HCEC 1CT (cell line): ENCODE measurements at regions not wholly inside any gene's neighbourhood (a gene's known extent, or its start where the extent isn't known, plus 50 kb on each side); places are given as distances from the start of the nearest gene placed in this dataset.
"Not testable (repeated sequence)": the region's sequence is repeated elsewhere in the genome, so short reads cannot be mapped to it uniquely, and the experiment has no call there.

Source experiments
- DNase-seq: peaks from one replicate; pipeline ENCODE4 v3.0.0-alpha.2; 2017

DNA sequence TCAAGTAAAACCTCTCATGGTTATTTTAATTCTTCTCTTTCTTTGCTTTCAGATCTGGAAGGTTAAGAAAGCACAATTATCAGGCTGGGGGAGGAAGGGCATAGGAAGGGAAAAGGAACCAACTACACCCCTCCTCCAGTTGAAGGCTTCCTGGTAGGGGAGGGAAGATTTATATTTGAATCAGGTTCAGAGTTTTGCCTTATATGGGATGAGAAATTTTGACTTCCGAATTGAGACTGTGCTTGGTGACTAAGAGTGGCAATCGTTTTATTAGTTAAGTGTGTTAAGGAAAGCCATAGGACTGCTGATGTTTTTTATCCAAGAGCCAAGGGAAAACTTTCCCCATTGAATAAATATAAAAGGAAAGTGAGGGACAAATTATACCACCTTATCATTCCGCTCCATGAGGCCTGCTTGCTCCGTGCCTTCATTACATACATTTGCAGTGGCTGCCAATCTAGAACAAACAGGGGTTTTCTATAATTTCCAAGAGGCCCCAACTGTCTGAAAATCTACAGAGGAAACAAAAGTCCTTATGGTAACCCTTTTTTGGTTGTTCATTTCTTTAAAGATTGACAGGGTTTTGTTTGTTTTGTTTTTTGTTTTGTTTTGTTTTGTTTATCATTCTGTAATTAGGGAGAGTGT, 115.7 kb upstream of the EPB41L4A start:
- no peak for DNase-seq

DNA sequence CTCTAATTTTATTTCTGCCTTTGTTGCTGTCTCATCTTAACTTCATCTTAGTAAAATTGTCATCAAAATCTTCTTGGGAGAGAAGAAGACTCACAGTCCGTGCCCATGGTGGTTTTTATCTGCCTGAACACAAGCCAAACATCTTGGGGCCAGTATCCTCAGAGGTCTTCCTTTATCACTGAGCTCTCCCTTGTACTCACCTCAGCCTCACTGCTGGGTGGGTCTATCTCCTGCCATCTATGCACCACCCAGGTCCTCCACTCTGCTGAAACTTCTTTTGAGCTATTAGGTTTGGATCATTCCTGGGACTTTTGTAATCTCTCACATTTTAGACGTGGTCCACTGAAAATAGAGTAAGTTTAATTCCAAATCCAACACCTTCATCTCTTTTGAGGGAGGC, 116.3 kb upstream of the EPB41L4A start:
- DNase-seq = no peak

- not testable (repeated sequence) for DNase-seq
Measured at GRCh38 chr5:112544558-112544957, 125.5 kb upstream of the EPB41L4A start.

- no peak for DNase-seq
Measured at GRCh38 chr5:112546946-112547592, 128.0 kb upstream of the EPB41L4A start.

GRCh38 chr5:112548246-112548881, 129.3 kb upstream of the EPB41L4A start:
- peak; percentile 9 for DNase-seq

DNA sequence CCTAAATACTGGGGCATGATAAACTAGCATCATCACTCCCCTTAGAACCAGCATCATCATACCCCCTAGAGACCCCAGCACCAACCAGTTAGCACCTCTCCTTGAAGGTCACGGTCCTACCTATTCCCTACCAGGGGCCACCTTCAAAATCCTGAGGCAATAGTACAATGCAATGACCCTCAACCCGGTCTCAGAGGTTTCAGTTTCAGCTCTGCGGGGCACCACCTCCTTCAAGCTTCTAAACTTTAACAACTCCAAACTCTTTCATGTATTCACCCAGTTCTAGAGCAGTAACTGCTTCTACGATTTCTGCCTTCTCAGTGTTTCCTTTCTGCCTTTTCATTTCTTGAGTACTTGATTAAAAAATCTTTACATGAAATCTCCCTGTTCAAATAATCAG, 130.1 kb upstream of the EPB41L4A start:
- no peak for DNase-seq

DNA sequence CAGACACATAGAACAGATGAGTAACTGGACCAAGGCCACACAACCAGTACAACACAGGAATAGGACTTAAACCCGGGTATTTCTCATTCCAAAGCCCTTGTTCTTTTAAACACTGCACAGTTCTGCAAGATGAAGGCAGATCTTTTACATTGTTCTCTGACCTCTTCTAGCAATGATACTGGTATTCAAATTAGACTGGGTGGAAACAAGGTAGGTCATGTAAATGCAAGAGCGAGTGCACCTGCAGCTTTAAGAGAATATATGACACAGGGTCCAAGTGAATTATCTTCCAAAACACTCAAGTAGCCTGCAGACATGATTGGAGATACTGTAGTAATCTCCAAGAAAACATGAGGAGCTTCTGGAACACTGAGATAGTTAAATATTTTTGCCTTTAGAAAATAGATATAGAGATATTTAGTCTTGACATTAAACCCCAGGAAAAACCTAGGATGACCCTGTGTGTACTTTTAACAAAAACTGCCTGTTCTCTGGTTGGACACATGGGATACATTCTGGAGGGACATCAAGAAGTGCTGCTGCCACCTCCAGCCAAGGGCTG, 130.6 kb upstream of the EPB41L4A start:
- DNase-seq = no peak

DNA sequence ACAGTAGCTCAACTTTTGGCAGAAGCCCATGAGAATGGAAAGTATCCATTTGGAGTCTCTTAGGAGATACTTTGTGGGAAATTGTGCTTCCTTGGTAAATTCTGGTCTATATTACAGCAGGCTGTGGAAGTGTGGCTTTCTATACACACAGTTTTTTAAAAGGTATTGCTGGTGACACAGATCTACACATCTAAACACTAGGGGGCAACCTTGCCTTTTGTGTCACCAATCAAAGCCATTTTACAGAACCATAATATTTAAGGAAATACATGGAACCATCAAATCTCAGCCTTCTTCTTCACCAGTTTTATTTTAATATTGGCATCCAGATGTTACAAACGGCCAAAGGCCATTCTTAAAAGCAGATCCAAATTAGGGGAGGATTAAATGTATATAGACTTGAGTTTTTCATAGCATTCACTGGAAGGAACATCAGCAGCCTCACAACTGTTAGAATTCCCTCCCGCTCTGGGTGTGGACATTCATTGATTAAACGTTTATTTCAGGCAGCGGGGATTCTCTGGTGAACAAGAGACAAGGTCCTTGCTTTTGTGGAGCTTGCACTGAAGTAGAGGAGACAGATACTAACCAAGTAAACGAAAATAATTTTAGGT, 132.4 kb upstream of the EPB41L4A start:
- DNase-seq = peak; percentile 60

- DNase-seq = no peak
Measured at GRCh38 chr5:112552216-112552615, 133.1 kb upstream of the EPB41L4A start.

- DNase-seq = no peak
Measured at GRCh38 chr5:112552791-112553190, 133.7 kb upstream of the EPB41L4A start.

DNA sequence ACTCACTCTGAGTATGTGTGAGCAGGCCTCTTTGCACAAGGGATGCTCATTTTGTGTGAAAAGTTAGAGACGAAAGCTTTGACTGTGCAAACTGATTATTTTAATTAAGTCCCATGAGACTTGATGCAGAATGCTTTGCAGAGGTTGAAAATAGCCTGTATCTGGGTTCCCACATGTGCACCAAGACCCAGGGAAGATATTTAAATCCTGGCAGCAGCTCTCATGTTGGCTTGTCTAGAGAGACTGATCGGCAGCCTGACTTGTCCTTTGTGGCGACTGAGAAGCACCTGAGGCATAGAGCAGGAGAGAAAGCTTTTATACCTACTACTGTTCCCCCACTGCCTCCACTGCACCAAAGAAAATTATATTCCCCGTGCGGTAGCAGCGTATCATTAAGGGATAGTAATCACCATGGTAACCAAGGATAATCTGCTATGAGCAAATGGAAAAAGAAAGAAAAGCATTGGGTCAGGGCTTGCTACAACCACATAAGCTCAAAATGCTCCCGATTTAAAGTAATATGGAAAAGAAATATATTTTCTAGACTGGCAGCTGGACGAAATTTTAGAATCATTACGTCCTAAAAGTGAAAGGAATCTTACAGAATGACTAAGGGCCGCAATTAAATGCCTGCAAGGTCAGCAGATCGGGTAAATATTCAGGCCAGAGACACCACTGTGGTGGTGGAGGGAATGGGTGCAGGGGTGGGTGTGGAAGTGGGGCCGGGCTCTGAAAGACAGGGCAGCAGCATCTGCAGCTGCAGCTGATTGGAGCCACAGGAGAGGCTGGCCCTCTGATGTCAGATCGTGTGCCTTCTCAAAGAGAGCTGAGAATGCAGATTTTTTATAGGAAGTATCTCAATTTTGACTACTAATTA, 135.3 kb upstream of the EPB41L4A start:
- no peak for DNase-seq

- no peak for DNase-seq
Measured at GRCh38 chr5:112555197-112555596, 136.1 kb upstream of the EPB41L4A start.

DNA sequence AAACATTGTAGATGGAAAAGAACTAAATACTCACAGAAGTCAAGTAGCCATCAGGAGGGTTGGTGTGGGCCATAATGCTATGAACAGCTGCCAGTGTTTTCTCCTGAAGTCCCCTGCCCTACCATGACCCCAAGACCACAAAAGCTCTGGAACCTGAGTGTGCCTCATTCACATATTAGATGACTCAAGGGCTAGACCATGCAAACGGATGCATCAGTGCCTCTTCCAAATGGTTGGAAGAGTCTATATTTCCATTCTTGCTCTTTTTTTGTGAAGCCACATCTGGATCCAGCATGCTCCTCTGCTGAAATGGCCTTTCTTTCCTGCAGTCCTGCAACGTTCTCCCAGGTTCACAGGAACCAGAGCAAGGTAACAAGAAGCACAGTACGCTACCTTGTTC, 136.6 kb upstream of the EPB41L4A start:
- DNase-seq = peak; percentile 75

- peak; percentile 32 for DNase-seq
Measured at GRCh38 chr5:112559501-112559900, 140.4 kb upstream of the EPB41L4A start.

DNA sequence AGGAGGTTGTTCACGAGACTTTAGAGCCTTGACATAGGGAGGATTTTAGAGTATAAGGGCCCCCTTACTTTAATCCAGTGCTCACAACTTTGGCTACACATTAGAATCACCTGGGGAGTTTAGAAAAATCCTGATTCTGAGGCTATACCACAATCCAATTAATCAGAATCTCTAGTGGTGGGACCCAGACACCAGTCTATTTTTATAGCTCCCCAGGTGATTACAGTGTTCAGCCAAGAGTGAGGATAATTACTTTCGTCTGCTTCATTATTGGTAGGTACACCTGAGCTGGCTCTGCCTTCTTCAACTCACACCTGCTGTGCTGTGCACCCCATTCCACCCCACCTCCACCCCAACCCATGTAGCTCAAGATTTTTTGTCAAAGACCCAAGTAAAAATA, 141.3 kb upstream of the EPB41L4A start:
- DNase-seq = no peak

DNA sequence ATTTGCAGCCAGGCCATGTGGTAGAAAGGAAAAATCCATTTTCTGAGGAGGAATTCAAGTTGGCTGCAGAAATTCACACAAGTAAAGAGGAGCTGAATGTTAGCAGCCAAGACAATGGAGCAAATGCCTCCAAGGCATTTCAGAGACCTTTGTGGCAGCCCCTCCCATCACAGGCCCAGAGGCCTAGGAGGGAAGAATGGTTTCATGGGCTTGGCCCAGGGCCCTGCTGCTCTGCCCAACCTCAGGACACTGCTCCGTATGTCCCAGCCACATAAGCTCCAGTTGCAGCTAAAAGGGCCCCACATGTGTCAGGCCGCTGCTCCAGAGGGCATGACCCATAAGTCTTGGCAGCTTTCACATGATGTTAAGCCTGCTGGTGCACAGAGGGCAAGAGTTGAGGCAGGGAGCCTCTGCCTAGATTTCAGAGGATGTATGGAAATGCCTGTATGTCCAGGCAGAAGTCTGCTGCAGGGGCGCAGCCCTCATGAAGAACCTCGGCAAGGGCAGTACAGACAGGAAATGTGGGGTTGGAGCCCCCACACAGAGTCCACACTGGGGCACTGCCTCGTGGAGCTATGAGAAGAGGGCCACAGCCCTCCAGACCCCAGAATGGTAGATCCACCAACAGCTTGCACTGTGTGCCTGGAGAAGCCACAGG, 144.2 kb upstream of the EPB41L4A start:
- DNase-seq = no peak

DNA sequence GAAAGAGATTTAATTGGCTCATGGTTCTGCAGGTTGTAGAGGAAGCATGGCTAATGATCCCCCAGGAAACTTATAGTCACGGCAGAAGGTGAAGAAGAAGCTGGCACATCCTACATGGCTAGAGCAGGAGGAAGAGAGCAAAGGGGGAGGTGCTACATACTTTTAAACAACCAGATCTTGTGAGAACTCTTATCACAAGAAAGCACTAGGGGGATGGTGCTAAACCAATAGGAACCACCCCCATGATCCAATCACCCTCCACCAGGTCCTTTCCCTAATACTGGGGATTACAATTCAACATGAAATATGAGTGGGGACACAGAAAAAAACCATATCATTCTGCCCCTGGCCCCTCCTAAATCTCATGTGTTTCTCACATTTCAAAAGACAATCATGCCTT, 147.2 kb upstream of the EPB41L4A start:
- DNase-seq = no peak

DNA sequence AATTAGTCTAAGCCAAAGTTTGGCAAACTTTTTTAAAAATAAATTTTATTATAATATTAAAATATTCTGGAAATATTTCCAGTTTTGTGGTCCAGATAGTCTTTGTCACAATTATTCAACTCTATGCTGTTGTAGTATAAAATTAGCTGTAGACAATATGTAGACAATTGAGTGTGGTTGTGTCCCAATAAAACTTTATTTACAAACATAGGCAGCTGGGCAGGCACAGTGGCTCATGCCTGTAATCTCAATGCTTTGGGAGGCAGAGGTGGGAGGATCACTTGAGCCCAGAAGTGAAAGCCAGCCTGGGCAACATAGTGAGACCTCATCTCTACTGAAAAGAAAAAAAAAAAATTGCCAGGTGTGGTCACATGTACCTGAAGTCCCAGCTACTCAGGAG, 150.5 kb upstream of the EPB41L4A start:
- DNase-seq = no peak

DNA sequence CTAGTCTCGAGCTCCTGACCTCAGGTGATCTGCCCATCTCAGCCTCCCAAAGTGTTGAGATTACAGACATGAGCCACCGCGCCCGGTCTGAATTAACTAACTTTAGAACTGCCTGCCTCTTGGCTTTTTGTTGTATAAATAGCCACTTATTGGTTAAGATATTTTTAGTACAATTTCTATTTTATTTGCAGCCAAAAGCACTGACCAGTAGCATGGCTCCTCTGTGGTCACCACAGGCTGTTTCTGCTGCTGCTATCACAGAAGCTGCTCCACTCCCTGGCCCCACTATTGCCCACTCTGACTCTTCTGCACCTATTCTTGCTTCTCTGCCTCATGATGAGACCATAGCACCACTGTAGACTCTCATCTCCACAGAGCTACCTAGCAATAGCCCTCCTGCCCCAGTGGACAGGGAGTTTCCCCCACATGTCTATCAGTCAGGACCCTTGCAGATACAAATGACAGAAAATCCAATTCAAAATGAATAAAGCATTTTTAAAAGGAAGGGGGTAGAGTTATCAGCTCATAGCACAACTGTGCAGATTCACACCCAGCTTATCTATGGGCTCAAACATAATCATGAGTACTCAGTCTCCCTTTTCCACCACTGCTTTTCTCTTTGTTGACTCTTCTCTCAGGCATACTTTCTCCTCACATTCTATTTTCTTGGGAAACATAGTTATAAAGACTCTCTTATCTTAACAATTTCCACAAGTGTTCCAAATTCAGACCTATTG, 151.8 kb upstream of the EPB41L4A start:
- DNase-seq = no peak

- no peak for DNase-seq
Measured at GRCh38 chr5:112573441-112573840, 154.4 kb upstream of the EPB41L4A start.

GRCh38 chr5:112574536-112574935, 155.5 kb upstream of the EPB41L4A start:
- no peak for DNase-seq
